ENCODE measurements at regions not wholly inside any gene's neighbourhood (a gene's known extent, or its start where the extent isn't known, plus 50 kb on each side); places are given as distances from the start of the nearest gene placed in this dataset.

- H3K9me3 Mint-ChIP-seq = no peaks in the 10 kb centered on the region
- TF ChIP-seq CTCF (conservative IDR thresholded peaks at IDR 0.05) = no peak
- H3K4me1 Mint-ChIP-seq (ENCODE audit: unreplicated experiment) = no peaks in the 10 kb centered on the region
- H3K27me3 Mint-ChIP-seq = no peaks in the 10 kb centered on the region
- H3K36me3 Mint-ChIP-seq = no peaks in the 10 kb centered on the region
- no peak overlapping the region for H3K4me3 Mint-ChIP-seq
- no peak for DNase-seq (ENCODE audit: extremely low spot score, unreplicated experiment)
- no peak overlapping the region for H3K27ac Mint-ChIP-seq
Observed at GRCh38 chr14:28911521-28911920, 144.9 kb downstream of the FOXG1 start.

- H3K27ac Mint-ChIP-seq = no peak overlapping the region
- H3K4me1 Mint-ChIP-seq (ENCODE audit: unreplicated experiment) = no peaks in the 10 kb centered on the region
- TF ChIP-seq CTCF (conservative IDR thresholded peaks at IDR 0.05) = no peak
- H3K9me3 Mint-ChIP-seq = no peaks in the 10 kb centered on the region
- H3K27me3 Mint-ChIP-seq = no peaks in the 10 kb centered on the region
- no peak overlapping the region for H3K4me3 Mint-ChIP-seq
- DNase-seq (ENCODE audit: extremely low spot score, unreplicated experiment) = no peak
- H3K36me3 Mint-ChIP-seq = no peaks in the 10 kb centered on the region
Observed at GRCh38 chr14:28913056-28913455, 146.5 kb downstream of the FOXG1 start.

GRCh38 chr14:28926122-28926521, 159.5 kb downstream of the FOXG1 start:
- H3K36me3 Mint-ChIP-seq = no peaks in the 10 kb centered on the region
- no peak overlapping the region for H3K4me3 Mint-ChIP-seq
- no peak overlapping the region for H3K27ac Mint-ChIP-seq
- TF ChIP-seq CTCF (conservative IDR thresholded peaks at IDR 0.05) = no peak
- DNase-seq (ENCODE audit: extremely low spot score, unreplicated experiment) = no peak
- no peaks in the 10 kb centered on the region for H3K27me3 Mint-ChIP-seq
- no peaks in the 10 kb centered on the region for H3K9me3 Mint-ChIP-seq
- no peaks in the 10 kb centered on the region for H3K4me1 Mint-ChIP-seq (ENCODE audit: unreplicated experiment)

- H3K36me3 Mint-ChIP-seq = no peaks in the 10 kb centered on the region
- no peaks in the 10 kb centered on the region for H3K4me1 Mint-ChIP-seq (ENCODE audit: unreplicated experiment)
- no peaks in the 10 kb centered on the region for H3K27me3 Mint-ChIP-seq
- no peak overlapping the region for H3K27ac Mint-ChIP-seq
- TF ChIP-seq CTCF (conservative IDR thresholded peaks at IDR 0.05) = no peak
- peaks cover 10% of the 10 kb centered on the region for H3K9me3 Mint-ChIP-seq
- no peak for DNase-seq (ENCODE audit: extremely low spot score, unreplicated experiment)
- no peak overlapping the region for H3K4me3 Mint-ChIP-seq
Observed at GRCh38 chr14:28931999-28932398, 165.4 kb downstream of the FOXG1 start.

- no peak for TF ChIP-seq CTCF (conservative IDR thresholded peaks at IDR 0.05)
- Mint-ChIP-seq H3K4me3 (no peak overlapping the region), H3K9me3 (peaks cover 10% of the 10 kb centered on the region), H3K27ac (no peak overlapping the region), H3K27me3 (no peaks in the 10 kb centered on the region), H3K4me1 (ENCODE audit: unreplicated experiment) (no peaks in the 10 kb centered on the region), H3K36me3 (no peaks in the 10 kb centered on the region)
- no peak for DNase-seq (ENCODE audit: extremely low spot score, unreplicated experiment)
Observed at GRCh38 chr14:28936601-28937000, 170.0 kb downstream of the FOXG1 start.

GRCh38 chr14:28941758-28942157, 175.2 kb downstream of the FOXG1 start:
- H3K36me3 Mint-ChIP-seq = no peaks in the 10 kb centered on the region
- TF ChIP-seq CTCF (conservative IDR thresholded peaks at IDR 0.05) = no peak
- no peak overlapping the region for H3K4me3 Mint-ChIP-seq
- peaks cover 3% of the 10 kb centered on the region for H3K27me3 Mint-ChIP-seq
- no peaks in the 10 kb centered on the region for H3K4me1 Mint-ChIP-seq (ENCODE audit: unreplicated experiment)
- H3K9me3 Mint-ChIP-seq = no peaks in the 10 kb centered on the region
- no peak for DNase-seq (ENCODE audit: extremely low spot score, unreplicated experiment)
- H3K27ac Mint-ChIP-seq = no peak overlapping the region
